ENCODE measurements at regions not wholly inside any gene's neighbourhood (a gene's known extent, or its start where the extent isn't known, plus 50 kb on each side); places are given as distances from the start of the nearest gene placed in this dataset.

GRCh38 chr2:45132551-45132950 is 123.3 kb upstream of the SIX2 start:
- no peak for DNase-seq (ENCODE audit: low read depth, low spot score)
- H3K4me3 ChIP-seq (ENCODE audit: low read depth, low read length): no peak overlapping the region
- POLR2A ChIA-PET: no interaction called here
- TF ChIP-seq, protein P1, sequence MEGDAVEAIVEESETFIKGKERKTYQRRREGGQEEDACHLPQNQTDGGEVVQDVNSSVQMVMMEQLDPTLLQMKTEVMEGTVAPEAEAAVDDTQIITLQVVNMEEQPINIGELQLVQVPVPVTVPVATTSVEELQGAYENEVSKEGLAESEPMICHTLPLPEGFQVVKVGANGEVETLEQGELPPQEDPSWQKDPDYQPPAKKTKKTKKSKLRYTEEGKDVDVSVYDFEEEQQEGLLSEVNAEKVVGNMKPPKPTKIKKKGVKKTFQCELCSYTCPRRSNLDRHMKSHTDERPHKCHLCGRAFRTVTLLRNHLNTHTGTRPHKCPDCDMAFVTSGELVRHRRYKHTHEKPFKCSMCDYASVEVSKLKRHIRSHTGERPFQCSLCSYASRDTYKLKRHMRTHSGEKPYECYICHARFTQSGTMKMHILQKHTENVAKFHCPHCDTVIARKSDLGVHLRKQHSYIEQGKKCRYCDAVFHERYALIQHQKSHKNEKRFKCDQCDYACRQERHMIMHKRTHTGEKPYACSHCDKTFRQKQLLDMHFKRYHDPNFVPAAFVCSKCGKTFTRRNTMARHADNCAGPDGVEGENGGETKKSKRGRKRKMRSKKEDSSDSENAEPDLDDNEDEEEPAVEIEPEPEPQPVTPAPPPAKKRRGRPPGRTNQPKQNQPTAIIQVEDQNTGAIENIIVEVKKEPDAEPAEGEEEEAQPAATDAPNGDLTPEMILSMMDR (IDR thresholded peaks at IDR 0.05; ENCODE audit: insufficient read depth, low read length, missing control alignments): no peak
- CTCF ChIA-PET: interaction anchor here (1.0 to 1.4 kb wide), 2 partner anchors 151 to 362 kb away, joined by 3 read pairs; no protein-coding TSS in a partner anchor

- no peak overlapping the region for H3K4me3 ChIP-seq (ENCODE audit: low read depth, low read length)
- no peak for DNase-seq (ENCODE audit: low read depth, low spot score)
- POLR2A ChIA-PET: no interaction called here
- CTCF ChIA-PET: no interaction called here
- TF ChIP-seq, protein P1 (IDR thresholded peaks at IDR 0.05; ENCODE audit: insufficient read depth, low read length, missing control alignments): no peak
These were observed 122.3 kb upstream of the SIX2 start for GRCh38 chr2:45131587-45131986.

DNA sequence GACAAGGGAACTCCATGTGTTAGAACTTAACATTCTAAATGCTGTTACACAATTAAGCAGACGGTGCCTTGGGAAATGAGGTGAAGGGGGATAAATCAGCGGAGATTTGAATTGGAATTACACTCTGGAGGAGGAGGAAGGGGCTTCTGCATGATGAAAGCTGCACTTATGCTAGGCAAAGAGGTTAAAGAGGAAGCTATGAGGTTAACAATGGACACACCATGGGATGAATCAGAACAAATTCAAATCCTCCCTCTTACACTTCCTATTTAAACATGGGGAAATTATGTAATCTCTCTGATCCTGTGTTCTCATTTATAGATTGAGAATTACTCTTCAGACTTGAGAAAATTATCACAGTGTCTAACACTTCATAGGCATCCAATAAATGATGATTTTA is 121.5 kb upstream of the SIX2 start:
- no peak for DNase-seq (ENCODE audit: low read depth, low spot score)
- H3K4me3 ChIP-seq (ENCODE audit: low read depth, low read length): no peak overlapping the region
- TF ChIP-seq, protein P1 (IDR thresholded peaks at IDR 0.05; ENCODE audit: insufficient read depth, low read length, missing control alignments): no peak
- ChIA-PET POLR2A (no interaction called here), CTCF (interaction anchor here (1.0 kb wide), 1 partner anchor 9 kb away, joined by 4 read pairs; no protein-coding TSS in a partner anchor)

DNA sequence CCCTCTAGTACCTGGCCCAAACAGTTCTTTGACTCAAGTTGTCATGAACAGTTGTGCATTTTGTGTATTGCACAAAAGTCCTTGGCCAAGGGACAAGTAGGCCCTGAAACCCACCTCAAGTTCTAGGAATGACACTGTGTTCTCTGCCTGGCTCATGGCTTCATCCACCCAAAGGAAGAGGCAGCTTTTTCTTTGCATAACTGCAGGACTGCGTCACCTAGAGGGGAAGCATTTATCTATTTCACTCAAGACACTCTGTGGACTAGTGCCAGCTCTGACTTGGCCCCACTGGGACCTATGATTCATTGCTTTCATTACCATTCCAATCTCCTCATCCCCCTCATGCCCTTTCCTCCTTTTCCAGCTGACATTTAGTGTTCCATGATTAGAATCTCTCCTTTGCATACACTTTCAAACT is 119.3 kb upstream of the SIX2 start:
- peak; percentile 86 for DNase-seq (ENCODE audit: low read depth, low spot score)
- CTCF ChIA-PET: interaction anchor here (1.4 kb wide), 1 partner anchor 40 kb away, joined by 3 read pairs; no protein-coding TSS in a partner anchor
- no peak overlapping the region for H3K4me3 ChIP-seq (ENCODE audit: low read depth, low read length)
- TF ChIP-seq, protein P1 (IDR thresholded peaks at IDR 0.05; ENCODE audit: insufficient read depth, low read length, missing control alignments): peak; percentile 10
- POLR2A ChIA-PET: interaction anchor here (0.6 to 1.2 kb wide), 2 partner anchors 9 to 778 kb away, joined by 3 read pairs; no protein-coding TSS in a partner anchor

- CTCF ChIA-PET: interaction anchor here (1.4 kb wide), 1 partner anchor 41 kb away, joined by 3 read pairs; no protein-coding TSS in a partner anchor
- no peak for DNase-seq (ENCODE audit: low read depth, low spot score)
- POLR2A ChIA-PET: interaction anchor here (0.6 to 1.2 kb wide), 2 partner anchors 8 to 777 kb away, joined by 3 read pairs; no protein-coding TSS in a partner anchor
- H3K4me3 ChIP-seq (ENCODE audit: low read depth, low read length): no peak overlapping the region
- TF ChIP-seq, protein P1 (IDR thresholded peaks at IDR 0.05; ENCODE audit: insufficient read depth, low read length, missing control alignments): no peak
These were observed 118.6 kb upstream of the SIX2 start for GRCh38 chr2:45127891-45128290.

DNA sequence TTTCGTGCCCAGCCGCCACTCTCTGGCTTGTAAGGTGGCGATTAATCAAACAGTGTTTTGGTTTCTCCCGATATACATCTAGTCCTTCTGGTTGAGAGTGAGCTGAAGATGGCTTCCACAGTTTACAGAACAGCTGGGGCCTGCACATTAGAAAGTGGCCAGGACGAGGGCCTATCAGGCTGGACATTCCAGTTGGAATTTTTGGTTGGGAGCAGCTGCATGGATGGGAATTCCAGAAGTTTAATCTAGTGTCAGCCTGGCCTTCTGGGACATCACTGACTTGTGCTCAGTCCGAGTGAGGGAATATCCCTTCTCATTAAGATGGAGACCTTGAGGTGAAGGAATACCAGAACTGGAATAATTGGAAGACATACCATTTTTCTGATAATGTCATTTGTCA is 118.1 kb upstream of the SIX2 start:
- no peak for DNase-seq (ENCODE audit: low read depth, low spot score)
- POLR2A ChIA-PET: no interaction called here
- TF ChIP-seq, protein P1 (IDR thresholded peaks at IDR 0.05; ENCODE audit: insufficient read depth, low read length, missing control alignments): no peak
- no peak overlapping the region for H3K4me3 ChIP-seq (ENCODE audit: low read depth, low read length)
- CTCF ChIA-PET: no interaction called here
